ENCODE measurements at regions not wholly inside any gene's neighbourhood (a gene's known extent, or its start where the extent isn't known, plus 50 kb on each side); places are given as distances from the start of the nearest gene placed in this dataset.

DNA sequence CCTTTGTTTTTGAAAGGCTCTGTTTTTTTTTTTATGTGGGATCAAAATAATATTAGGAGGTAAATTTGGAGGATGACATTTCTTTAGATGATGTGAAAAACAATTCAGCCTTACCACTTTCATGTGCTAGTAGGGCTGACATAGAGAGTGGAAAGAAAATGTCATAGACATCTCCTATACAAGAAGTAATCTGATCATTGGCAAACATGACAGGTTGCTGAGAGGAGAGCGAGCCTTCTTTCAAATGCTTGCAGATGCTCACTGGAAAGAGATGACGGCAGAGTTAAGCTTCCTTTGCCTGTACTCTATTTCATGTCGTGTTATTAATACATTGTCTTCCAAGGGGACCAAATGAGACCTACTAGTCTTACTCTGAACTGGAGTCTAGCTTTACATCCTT lies 160.1 kb upstream of the DAP start:
- no peak overlapping the region for H3K4me3 ChIP-seq (ENCODE audit: low read length)
- no peak for DNase-seq (ENCODE audit: low read depth)
- TF ChIP-seq, protein P1, sequence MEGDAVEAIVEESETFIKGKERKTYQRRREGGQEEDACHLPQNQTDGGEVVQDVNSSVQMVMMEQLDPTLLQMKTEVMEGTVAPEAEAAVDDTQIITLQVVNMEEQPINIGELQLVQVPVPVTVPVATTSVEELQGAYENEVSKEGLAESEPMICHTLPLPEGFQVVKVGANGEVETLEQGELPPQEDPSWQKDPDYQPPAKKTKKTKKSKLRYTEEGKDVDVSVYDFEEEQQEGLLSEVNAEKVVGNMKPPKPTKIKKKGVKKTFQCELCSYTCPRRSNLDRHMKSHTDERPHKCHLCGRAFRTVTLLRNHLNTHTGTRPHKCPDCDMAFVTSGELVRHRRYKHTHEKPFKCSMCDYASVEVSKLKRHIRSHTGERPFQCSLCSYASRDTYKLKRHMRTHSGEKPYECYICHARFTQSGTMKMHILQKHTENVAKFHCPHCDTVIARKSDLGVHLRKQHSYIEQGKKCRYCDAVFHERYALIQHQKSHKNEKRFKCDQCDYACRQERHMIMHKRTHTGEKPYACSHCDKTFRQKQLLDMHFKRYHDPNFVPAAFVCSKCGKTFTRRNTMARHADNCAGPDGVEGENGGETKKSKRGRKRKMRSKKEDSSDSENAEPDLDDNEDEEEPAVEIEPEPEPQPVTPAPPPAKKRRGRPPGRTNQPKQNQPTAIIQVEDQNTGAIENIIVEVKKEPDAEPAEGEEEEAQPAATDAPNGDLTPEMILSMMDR (conservative IDR thresholded peaks at IDR 0.05; ENCODE audit: low read length): no peak

DNA sequence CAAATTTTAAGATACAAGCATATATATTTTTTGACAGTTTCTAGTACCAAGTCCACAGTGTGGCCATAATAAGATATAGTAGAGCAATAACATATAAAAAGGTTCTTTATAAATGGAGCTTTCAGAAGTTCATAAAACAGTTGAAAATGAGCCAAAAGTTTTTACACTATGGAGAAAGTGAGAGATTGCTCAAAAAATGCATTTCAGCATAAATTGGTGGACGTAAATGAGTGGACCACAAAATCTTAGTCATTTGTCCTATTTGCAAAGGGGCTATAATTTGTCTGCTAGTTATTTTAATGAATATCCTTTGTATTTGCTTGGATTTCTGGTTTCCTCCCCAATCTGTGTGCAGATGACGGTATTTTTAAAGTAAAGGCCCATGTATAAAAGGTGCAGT lies 159.4 kb upstream of the DAP start:
- TF ChIP-seq, protein P1 (conservative IDR thresholded peaks at IDR 0.05; ENCODE audit: low read length): no peak
- no peak for DNase-seq (ENCODE audit: low read depth)
- no peak overlapping the region for H3K4me3 ChIP-seq (ENCODE audit: low read length)

DNA sequence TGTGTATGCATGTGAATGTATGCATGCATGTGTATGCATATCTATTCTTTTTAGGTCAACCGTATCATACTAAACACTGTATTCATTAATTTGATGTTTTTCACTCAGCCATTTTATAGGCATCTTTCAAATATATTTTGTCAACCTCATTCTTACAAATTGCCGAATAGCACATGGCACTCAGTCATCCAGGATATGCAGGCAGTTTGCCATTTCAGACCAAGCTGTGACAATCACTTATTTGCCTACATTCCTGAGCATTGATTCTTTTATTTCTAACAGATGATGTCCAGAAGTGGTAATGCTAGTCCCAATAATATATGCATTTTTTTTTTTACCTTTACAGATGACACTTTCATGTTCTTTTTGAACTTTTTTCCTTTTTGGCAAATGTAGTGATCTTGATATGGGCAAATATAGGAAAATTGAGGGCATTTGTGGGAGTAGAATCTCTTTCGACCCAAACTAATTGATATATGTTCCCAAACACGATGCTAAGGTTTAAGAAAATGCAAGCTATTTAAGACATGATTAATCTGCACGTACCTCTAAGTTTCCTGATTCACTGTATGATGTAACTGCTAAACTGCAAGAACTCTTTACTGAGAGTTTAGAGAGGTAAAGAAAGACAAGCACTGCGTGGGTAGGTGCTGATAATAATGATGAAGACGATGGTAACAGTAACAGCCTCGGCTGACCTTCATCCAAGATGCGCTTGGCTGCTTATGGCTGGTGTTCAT lies 153.9 kb upstream of the DAP start:
- peak; percentile 59 for DNase-seq (ENCODE audit: low read depth)
- no peak overlapping the region for H3K4me3 ChIP-seq (ENCODE audit: low read length)
- TF ChIP-seq, protein P1 (conservative IDR thresholded peaks at IDR 0.05; ENCODE audit: low read length): no peak

DNA sequence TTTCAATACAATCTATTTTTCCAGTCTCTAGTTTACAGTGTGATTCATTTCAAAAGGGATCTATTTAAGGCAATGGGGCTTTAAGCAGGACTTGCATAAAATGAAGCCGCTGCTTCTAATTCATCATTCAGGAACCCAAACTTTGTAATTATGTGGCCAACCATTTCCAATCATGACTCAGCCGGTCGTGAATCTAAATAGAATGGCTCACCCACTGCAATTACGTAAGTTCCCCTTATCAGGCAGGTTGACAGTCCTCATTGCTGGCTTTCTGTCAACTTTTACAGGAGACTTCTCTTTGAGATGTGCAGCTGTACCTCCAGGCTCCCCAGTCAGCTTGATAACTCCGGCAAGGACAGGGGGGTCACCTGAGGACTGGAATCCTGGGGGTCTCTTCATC lies 152.8 kb upstream of the DAP start:
- TF ChIP-seq, protein P1 (conservative IDR thresholded peaks at IDR 0.05; ENCODE audit: low read length): no peak
- H3K4me3 ChIP-seq (ENCODE audit: low read length): no peak overlapping the region
- DNase-seq (ENCODE audit: low read depth): peak; percentile 83

DNA sequence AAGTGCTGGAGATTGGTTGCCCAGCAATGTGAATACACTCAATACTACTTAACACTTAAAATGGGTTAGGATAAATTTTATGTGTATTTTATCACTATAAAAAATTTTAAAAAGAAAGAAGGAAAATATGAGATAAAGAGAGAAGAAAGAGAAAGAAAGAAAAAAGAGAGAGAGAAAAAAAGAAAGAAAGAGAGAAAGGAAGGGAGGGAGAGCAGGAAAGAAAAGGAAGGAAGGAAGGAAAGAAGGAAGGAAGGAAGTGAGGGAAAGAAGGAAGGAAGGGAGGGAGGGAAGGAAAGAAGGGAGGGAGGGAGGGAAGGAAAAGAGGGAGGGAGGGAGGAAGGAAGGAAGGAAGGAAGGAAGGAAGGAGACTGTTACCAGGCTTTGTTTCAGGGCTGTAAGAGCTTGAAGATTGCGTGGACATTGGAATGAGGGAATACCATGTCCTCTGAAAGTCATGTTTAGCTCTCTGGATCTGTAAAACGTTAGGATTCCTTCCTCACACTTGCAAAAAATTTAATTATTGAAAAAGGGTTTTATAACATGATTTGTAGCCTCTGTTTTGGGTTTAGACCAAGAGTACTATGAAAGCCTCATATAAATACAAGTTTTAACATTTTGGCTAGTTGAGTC lies 152.3 kb upstream of the DAP start:
- no peak overlapping the region for H3K4me3 ChIP-seq (ENCODE audit: low read length)
- no peak for DNase-seq (ENCODE audit: low read depth)
- TF ChIP-seq, protein P1 (conservative IDR thresholded peaks at IDR 0.05; ENCODE audit: low read length): no peak

DNA sequence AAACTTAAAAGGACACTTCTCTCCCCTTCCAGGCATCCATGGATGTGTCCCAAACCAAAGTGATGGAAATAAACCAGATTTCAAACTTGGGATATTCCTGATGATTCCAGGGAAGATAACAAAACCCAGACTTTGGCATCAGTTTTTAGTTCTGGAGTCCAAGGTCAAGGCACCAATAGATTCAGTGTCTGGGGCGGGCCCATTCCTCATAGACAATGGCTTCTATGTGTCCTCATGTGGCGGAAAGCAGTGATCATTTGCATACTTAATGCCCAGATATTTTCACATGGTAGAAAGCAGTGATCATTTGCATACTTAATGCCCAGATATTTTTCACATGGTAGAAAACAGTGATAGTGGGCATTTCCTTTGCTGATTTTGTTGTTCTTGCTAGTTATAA lies 151.4 kb upstream of the DAP start:
- DNase-seq (ENCODE audit: low read depth): no peak
- TF ChIP-seq, protein P1 (conservative IDR thresholded peaks at IDR 0.05; ENCODE audit: low read length): no peak
- H3K4me3 ChIP-seq (ENCODE audit: low read length): no peak overlapping the region

DNA sequence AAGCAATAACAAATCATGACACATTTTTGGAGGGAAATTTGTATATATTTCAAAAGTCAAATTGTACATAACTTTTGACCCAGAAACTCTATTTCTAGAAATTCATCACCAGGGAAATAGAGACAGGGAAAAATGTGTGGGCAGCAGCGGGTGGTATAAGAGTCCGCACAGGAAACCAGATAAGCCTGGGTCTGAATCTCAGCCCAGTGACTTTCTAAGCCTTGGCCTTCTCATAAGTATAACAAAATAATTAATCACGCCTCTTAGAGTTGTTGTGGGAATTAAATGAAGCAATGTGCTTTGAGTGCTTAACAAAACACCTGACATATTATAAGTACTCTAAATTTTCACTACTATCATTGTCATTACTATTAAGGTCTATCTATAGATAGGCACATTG lies 149.2 kb upstream of the DAP start:
- no peak overlapping the region for H3K4me3 ChIP-seq (ENCODE audit: low read length)
- TF ChIP-seq, protein P1 (conservative IDR thresholded peaks at IDR 0.05; ENCODE audit: low read length): no peak
- no peak for DNase-seq (ENCODE audit: low read depth)
